Hepatocyte (in vitro differentiated cells): ENCODE measurements at regions not wholly inside any gene's neighbourhood (a gene's known extent, or its start where the extent isn't known, plus 50 kb on each side); places are given as distances from the start of the nearest gene placed in this dataset.

Experiments
- EZH2 ChIP-seq: fragments of 200-600 bp; sonication (generic); IDR thresholded peaks from 2 replicates; pipeline ENCODE4 v1.6.1; 2016; ENCODE audit warnings: antibody characterized with exemption, mild to moderate bottlenecking, borderline replicate concordance
- TF ChIP-seq, protein P1 (sequence below): fragments of 200-600 bp; sonication (generic); IDR thresholded peaks from 2 replicates; pipeline ENCODE4 v1.5.1; 2016; ENCODE audit warnings: antibody characterized with exemption, mild to moderate bottlenecking; ENCODE audit not compliant: poor library complexity

DNA sequence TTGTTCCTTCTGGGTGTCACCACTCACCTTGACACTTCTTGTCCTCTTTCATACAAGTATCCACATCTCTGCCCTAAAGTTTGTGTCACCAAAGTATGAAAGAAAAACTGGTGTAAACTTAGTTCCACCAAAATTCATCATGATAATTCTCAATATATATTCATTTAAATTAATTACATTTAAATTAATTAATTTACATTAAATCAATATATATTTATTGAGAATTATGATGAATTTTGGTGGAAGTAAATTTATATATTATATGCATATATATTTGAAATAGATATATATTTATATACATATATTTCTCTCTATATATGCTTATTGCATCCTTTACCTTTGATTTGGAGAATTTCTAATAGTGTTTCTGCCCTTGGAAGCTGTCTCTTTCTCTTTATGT is 828.3 kb downstream of the PDCD6IP start:
- TF ChIP-seq, protein P1, sequence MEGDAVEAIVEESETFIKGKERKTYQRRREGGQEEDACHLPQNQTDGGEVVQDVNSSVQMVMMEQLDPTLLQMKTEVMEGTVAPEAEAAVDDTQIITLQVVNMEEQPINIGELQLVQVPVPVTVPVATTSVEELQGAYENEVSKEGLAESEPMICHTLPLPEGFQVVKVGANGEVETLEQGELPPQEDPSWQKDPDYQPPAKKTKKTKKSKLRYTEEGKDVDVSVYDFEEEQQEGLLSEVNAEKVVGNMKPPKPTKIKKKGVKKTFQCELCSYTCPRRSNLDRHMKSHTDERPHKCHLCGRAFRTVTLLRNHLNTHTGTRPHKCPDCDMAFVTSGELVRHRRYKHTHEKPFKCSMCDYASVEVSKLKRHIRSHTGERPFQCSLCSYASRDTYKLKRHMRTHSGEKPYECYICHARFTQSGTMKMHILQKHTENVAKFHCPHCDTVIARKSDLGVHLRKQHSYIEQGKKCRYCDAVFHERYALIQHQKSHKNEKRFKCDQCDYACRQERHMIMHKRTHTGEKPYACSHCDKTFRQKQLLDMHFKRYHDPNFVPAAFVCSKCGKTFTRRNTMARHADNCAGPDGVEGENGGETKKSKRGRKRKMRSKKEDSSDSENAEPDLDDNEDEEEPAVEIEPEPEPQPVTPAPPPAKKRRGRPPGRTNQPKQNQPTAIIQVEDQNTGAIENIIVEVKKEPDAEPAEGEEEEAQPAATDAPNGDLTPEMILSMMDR = no peak
- TF ChIP-seq EZH2 = no peak
